Endothelial cell of umbilical vein (primary cell): ENCODE measurements at regions not wholly inside any gene's neighbourhood (a gene's known extent, or its start where the extent isn't known, plus 50 kb on each side); places are given as distances from the start of the nearest gene placed in this dataset.

ENCODE experiments used
- BruUV-seq: library from RNA; stranded (reverse); fragments of 400-500 nt; replicated peaks from 2 replicates; lab custom pipeline; 2021; lab: Mats Ljungman, UMichigan
- CTCF ChIA-PET: fragments of 300-600, 350-600 bp; sonication (Branson Sonifier 250); formaldehyde crosslinking; loops from one replicate; lab custom pipeline; 2021; ENCODE audit warnings: antibody characterized with exemption, inconsistent platforms; lab: Charles Lee
- POLR2A ChIA-PET: fragments of 300-600, 350-600 bp; sonication (Branson Sonifier 250); formaldehyde crosslinking; loops from one replicate; lab custom pipeline; 2021; ENCODE audit warnings: antibody characterized with exemption, inconsistent platforms; lab: Charles Lee
- DNase-seq: peaks from one replicate; pipeline ENCODE4 v3.0.0-alpha.2; 2011; ENCODE audit warnings: low read depth, low spot score
- FAIRE-seq: peaks from 2 replicates; lab custom pipeline; 2011; peaks lifted over from hg19 to GRCh38; lab: Jason Lieb, UNC
- H2AFZ ChIP-seq: 2 replicates; pipeline ENCODE4 v1.6.0; 2012; ENCODE audit warnings: low read depth, low read length, control low read depth, inconsistent platforms
- H3K27ac ChIP-seq: 2 replicates; pipeline ENCODE4 v1.5.1; 2011; ENCODE audit warnings: low read depth, mild to moderate bottlenecking, control low read depth, low read length, moderate library complexity; ENCODE audit not compliant: insufficient read depth
- H3K27me3 ChIP-seq, 2 experiments: 2 replicates each; pipeline versions ENCODE4 v1.6.0 to v1.6.1; 2011; ENCODE audit warnings: low read length in 2 of 2, mixed read lengths in 1 of 2; ENCODE audit not compliant: control insufficient read depth in 2 of 2, insufficient read depth in 2 of 2
- H3K36me3 ChIP-seq, 2 experiments: 2 replicates in 1 of 2; 3 replicates in 1 of 2; pipeline ENCODE4 v1.5.1; 2011; ENCODE audit warnings: low read length in 2 of 2, mild to moderate bottlenecking in 1 of 2, moderate library complexity in 1 of 2; ENCODE audit not compliant: control insufficient read depth in 2 of 2, insufficient read depth in 2 of 2; ENCODE audit errors: extremely low read depth in 1 of 2
- H3K4me1 ChIP-seq: 3 replicates; pipeline ENCODE4 v1.5.1; 2011; ENCODE audit warnings: mild to moderate bottlenecking, low read length; ENCODE audit not compliant: control insufficient read depth, insufficient read depth; ENCODE audit errors: extremely low read depth
- H3K4me2 ChIP-seq: 2 replicates; pipeline ENCODE4 v1.6.1; 2011; ENCODE audit warnings: low read length, control low read depth, mixed read lengths; ENCODE audit not compliant: insufficient read depth
- H3K4me3 ChIP-seq, 3 experiments: fragments of 200-600 bp in 1 of 3; sonication (generic), shearing (Covaris generic) in 1 of 3; replicated peaks in 1 of 3; 2 replicates each; pipeline ENCODE4 v1.5.1; 2011 to 2016; ENCODE audit warnings: control low read depth in 3 of 3, low read length in 3 of 3, mild to moderate bottlenecking in 2 of 3, inconsistent platforms in 1 of 3, low read depth in 1 of 3, moderate library complexity in 1 of 3; ENCODE audit not compliant: insufficient read depth in 1 of 3
- H3K79me2 ChIP-seq: 2 replicates; pipeline ENCODE4 v1.6.0; 2012; ENCODE audit warnings: low read length, inconsistent platforms; ENCODE audit not compliant: control insufficient read depth, insufficient read depth
- H3K9ac ChIP-seq: replicated peaks from 2 replicates; pipeline ENCODE3; 2011; ENCODE audit warnings: low read length, control low read depth; ENCODE audit not compliant: insufficient read depth; ENCODE audit errors: extremely low read depth
- H3K9me1 ChIP-seq: replicated peaks from 3 replicates; pipeline ENCODE4 v1.6.0; 2011; ENCODE audit warnings: mild to moderate bottlenecking, low read length; ENCODE audit not compliant: control insufficient read depth, insufficient read depth; ENCODE audit errors: extremely low read depth
- H3K9me3 ChIP-seq: replicated peaks from 2 replicates; pipeline ENCODE4 v1.5.1; 2012; ENCODE audit warnings: low read length, inconsistent platforms; ENCODE audit not compliant: control insufficient read depth, insufficient read depth
- H4K20me1 ChIP-seq: replicated peaks from 2 replicates; pipeline ENCODE3; 2011; ENCODE audit warnings: mild to moderate bottlenecking, low read length; ENCODE audit not compliant: control insufficient read depth, insufficient read depth; ENCODE audit errors: extremely low read depth
- EZH2 ChIP-seq: IDR thresholded peaks from 2 replicates; pipeline ENCODE4 v1.6.1; 2012; ENCODE audit warnings: borderline replicate concordance, low read depth, mild to moderate bottlenecking, moderate library complexity, low read length, inconsistent platforms; ENCODE audit not compliant: severe bottlenecking
- FOS ChIP-seq: IDR thresholded peaks from 2 replicates; pipeline ENCODE4 v1.6.1; 2011; ENCODE audit warnings: mild to moderate bottlenecking, low read length, moderate library complexity, borderline replicate concordance; ENCODE audit not compliant: insufficient read depth
- GATA2 ChIP-seq: IDR thresholded peaks from 2 replicates; pipeline ENCODE4 v1.7.0; 2011; ENCODE audit warnings: low read depth, mild to moderate bottlenecking, moderate library complexity, mixed read lengths, low read length; ENCODE audit not compliant: insufficient read length, insufficient read depth
- JUN ChIP-seq: IDR thresholded peaks from 2 replicates; pipeline ENCODE4 v1.6.1; 2011; ENCODE audit warnings: borderline replicate concordance, low read depth; ENCODE audit not compliant: insufficient read length, insufficient read depth
- MYC ChIP-seq: IDR thresholded peaks from one replicate; pipeline ENCODE4 v1.6.1; 2011; ENCODE audit warnings: mild to moderate bottlenecking, low read depth, low read length
- POLR2A ChIP-seq: IDR thresholded peaks from 2 replicates; pipeline ENCODE4 v1.6.1; 2012; ENCODE audit warnings: low read depth, mild to moderate bottlenecking, control low read depth, low read length
- POLR2AphosphoS5 ChIP-seq: IDR thresholded peaks from 2 replicates; pipeline ENCODE4 v1.6.1; 2012; ENCODE audit warnings: low read depth, mild to moderate bottlenecking, control low read depth, low read length, moderate library complexity; ENCODE audit not compliant: insufficient read depth
- dilution Hi-C: fragments of 300-500 bp; cut with MboI; formaldehyde crosslinking; loops from one replicate; pipeline ENCODE4 v1.15.0; 2019; ENCODE audit warnings: low sequenced_read_pairs; ENCODE audit not compliant: extremely low pct_ligation_motif_present
- intact Hi-C: fragments of 100-400 bp; cut with micrococcal nuclease; formaldehyde crosslinking; loops from one replicate; pipeline ENCODE4 v1.10.0; 2022
- TF ChIP-seq, protein P1 (sequence below): IDR thresholded peaks from 2 replicates; pipeline ENCODE4 v1.6.1; 2011; ENCODE audit not compliant: insufficient read depth, insufficient read length
- TF ChIP-seq, protein P2 (sequence below), 2 donors: IDR thresholded peaks; 1 replicate in 1 of 2; 2 replicates in 1 of 2; pipeline ENCODE4 v1.5.1; 2011; ENCODE audit warnings: low read length in 2 of 2, mild to moderate bottlenecking in 2 of 2, moderate library complexity in 2 of 2, control low read depth in 1 of 2, inconsistent platforms in 1 of 2, low read depth in 1 of 2; ENCODE audit not compliant: insufficient read depth in 1 of 2; ENCODE audit errors: extremely low read depth in 1 of 2

DNA sequence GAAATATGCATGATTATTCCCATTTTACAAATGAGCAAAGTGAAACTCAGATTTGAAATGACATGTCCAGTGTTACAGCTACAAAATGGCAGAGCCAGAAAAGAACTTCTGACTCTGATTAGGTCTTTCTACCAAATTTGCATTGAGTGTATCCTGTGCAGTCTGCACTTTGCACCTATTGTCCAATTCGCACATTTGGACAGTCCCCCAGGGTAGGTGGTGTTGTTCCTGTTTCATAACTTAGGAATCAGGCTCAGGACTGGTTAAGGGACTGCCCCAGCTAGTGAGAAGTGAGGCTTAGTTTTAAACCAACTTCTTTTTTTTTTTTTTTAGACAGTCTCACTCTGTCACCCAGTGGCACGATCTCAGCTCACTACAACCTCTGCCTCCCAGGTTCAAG, 137.9 kb upstream of the NALF2 start:
- BruUV-seq: no TSS peak
- Histone ChIP-seq H3K27ac (no peak overlapping the region), H3K9me1 (no peaks in the 10 kb centered on the region), H3K9ac (no peak overlapping the region), H3K4me3 (no peak overlapping the region), H3K4me1 (no peaks in the 10 kb centered on the region), H3K27me3 (no peaks in the 10 kb centered on the region), H3K4me2 (no peak overlapping the region), H3K36me3 (no peaks in the 10 kb centered on the region), H4K20me1 (no peaks in the 10 kb centered on the region), H3K9me3 (no peaks in the 10 kb centered on the region), H3K79me2 (no peaks in the 10 kb centered on the region), H2AFZ (no peak overlapping the region)
- CTCF ChIA-PET: no interaction called here
- dilution Hi-C loops (no loop called here), intact Hi-C loops (no loop called here)
- POLR2A ChIA-PET: no interaction called here
- DNase-seq (no peak), FAIRE-seq (no peak)
- TF ChIP-seq, protein P1, sequence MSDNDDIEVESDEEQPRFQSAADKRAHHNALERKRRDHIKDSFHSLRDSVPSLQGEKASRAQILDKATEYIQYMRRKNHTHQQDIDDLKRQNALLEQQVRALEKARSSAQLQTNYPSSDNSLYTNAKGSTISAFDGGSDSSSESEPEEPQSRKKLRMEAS: no peak
- TF ChIP-seq JUN (no peak), GATA2 (no peak), POLR2A (no peak), POLR2AphosphoS5 (no peak), EZH2 (no peak), FOS (no peak), MYC (no peak)
- TF ChIP-seq, protein P2, sequence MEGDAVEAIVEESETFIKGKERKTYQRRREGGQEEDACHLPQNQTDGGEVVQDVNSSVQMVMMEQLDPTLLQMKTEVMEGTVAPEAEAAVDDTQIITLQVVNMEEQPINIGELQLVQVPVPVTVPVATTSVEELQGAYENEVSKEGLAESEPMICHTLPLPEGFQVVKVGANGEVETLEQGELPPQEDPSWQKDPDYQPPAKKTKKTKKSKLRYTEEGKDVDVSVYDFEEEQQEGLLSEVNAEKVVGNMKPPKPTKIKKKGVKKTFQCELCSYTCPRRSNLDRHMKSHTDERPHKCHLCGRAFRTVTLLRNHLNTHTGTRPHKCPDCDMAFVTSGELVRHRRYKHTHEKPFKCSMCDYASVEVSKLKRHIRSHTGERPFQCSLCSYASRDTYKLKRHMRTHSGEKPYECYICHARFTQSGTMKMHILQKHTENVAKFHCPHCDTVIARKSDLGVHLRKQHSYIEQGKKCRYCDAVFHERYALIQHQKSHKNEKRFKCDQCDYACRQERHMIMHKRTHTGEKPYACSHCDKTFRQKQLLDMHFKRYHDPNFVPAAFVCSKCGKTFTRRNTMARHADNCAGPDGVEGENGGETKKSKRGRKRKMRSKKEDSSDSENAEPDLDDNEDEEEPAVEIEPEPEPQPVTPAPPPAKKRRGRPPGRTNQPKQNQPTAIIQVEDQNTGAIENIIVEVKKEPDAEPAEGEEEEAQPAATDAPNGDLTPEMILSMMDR (IDR thresholded peaks at IDR 0.05; ENCODE audit: extremely low read depth in 1 of 2, insufficient read depth in 1 of 2, low read depth in 1 of 2, low read length in 2 of 2): no peak
